Ascending aorta (tissue), 2 donors: ENCODE measurements at regions not wholly inside any gene's neighbourhood (a gene's known extent, or its start where the extent isn't known, plus 50 kb on each side); places are given as distances from the start of the nearest gene placed in this dataset.

ENCODE experiments used
- DNase-seq, 2 donors: peaks; one replicate each; pipeline ENCODE4 v3.0.0-alpha.2; 2019; ENCODE audit warnings: low spot score in 2 of 2
- H3K27ac ChIP-seq, 2 donors: fragments of 200-600 bp; sonication (generic); one replicate each; pipeline ENCODE4 v1.5.1; 2016 to 2017; ENCODE audit warnings: mild to moderate bottlenecking in 1 of 2
- H3K27me3 ChIP-seq: fragments of 200-600 bp; sonication (generic); one replicate; pipeline ENCODE4 v1.5.1; 2017
- H3K36me3 ChIP-seq, 2 donors: fragments of 200-600 bp; sonication (generic); one replicate each; pipeline ENCODE4 v1.5.1; 2016
- H3K4me1 ChIP-seq, 2 donors: fragments of 200-600 bp; sonication (generic); one replicate each; pipeline ENCODE4 v1.5.1; 2016 to 2017; ENCODE audit warnings: mild to moderate bottlenecking in 1 of 2
- H3K4me3 ChIP-seq, 2 donors: fragments of 200-600 bp; sonication (generic); one replicate each; pipeline ENCODE4 v1.5.1; 2016 to 2017; ENCODE audit warnings: mild to moderate bottlenecking in 1 of 2
- H3K9me3 ChIP-seq, 2 donors: fragments of 200-600 bp; sonication (generic); one replicate each; pipeline ENCODE4 v1.5.1; 2016
- intact Hi-C: fragments of 100-400 bp; cut with DNase I; formaldehyde crosslinking; loops from one replicate; pipeline ENCODE4 v1.15.1; 2023
- TF ChIP-seq, protein P1 (sequence below), 3 experiments: fragments of 200-600 bp in 2 of 3; fragments of 450-650 bp in 1 of 3; sonication (generic) in 2 of 3; IDR thresholded peaks; one replicate each; pipeline ENCODE4 v1.5.1; 2016 to 2019; ENCODE audit warnings: antibody characterized with exemption in 3 of 3, mild to moderate bottlenecking in 1 of 3, moderate library complexity in 1 of 3

DNA sequence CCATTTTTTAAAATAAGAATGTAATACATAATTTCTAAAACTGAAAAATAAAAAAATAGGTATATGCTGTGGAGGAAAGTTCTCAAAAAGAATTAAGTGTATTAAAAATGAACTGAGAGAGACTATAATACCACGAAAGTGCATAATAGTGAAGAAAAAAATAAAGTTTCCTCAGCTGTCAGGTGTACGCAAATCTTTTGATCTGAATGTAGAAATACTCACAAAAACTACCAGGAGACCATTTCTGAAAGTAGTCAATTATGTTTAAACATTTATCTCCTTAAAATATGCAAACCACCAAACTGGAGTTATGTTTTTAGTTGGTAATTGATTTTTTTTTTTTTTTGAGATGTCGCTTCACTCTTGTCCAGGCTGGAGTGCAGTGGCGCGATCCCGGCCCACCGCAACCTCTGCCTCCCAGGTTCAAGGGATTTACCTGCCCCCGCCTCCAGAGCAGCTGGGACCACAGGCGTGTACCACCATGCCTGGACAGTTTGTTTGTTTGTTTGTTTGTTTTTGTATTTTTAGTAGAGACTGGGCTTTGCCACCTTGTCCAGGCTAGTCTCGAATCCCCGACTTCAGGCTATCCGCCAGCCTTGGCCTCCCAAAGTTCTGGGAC is 1169.2 kb upstream of the B3GALT2 start:
- no peaks in the 10 kb centered on the region for H3K36me3 ChIP-seq
- H3K27ac ChIP-seq = no peak overlapping the region
- no peak overlapping the region for H3K4me3 ChIP-seq
- no peak for DNase-seq
- H3K27me3 ChIP-seq = no peaks in the 10 kb centered on the region
- H3K4me1 ChIP-seq = no peaks in the 10 kb centered on the region
- TF ChIP-seq, protein P1, sequence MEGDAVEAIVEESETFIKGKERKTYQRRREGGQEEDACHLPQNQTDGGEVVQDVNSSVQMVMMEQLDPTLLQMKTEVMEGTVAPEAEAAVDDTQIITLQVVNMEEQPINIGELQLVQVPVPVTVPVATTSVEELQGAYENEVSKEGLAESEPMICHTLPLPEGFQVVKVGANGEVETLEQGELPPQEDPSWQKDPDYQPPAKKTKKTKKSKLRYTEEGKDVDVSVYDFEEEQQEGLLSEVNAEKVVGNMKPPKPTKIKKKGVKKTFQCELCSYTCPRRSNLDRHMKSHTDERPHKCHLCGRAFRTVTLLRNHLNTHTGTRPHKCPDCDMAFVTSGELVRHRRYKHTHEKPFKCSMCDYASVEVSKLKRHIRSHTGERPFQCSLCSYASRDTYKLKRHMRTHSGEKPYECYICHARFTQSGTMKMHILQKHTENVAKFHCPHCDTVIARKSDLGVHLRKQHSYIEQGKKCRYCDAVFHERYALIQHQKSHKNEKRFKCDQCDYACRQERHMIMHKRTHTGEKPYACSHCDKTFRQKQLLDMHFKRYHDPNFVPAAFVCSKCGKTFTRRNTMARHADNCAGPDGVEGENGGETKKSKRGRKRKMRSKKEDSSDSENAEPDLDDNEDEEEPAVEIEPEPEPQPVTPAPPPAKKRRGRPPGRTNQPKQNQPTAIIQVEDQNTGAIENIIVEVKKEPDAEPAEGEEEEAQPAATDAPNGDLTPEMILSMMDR (IDR thresholded peaks at IDR 0.05) = no peak
- intact Hi-C loops = no loop called here
- no peaks in the 10 kb centered on the region for H3K9me3 ChIP-seq

DNA sequence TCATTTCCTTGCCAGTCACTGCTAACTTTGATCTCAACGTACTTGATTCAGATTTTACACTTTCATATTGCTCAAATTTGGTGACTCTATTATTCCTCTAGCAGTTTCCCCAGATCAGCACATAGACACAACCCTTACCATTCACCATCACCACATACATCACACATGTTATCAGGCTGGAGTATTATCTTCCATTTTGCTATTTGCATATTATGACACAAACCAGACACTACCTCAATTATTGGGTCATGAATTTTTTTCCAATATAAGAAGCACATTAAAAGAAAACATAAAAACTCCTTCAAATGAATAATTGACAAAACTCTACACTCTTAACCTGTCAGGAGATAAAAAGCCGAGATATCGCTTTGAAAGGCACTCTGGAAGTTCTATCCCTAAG is 1166.7 kb upstream of the B3GALT2 start:
- no peak overlapping the region for H3K27ac ChIP-seq
- TF ChIP-seq, protein P1 (IDR thresholded peaks at IDR 0.05) = no peak
- H3K4me3 ChIP-seq = no peak overlapping the region
- H3K9me3 ChIP-seq = no peaks in the 10 kb centered on the region
- no peaks in the 10 kb centered on the region for H3K36me3 ChIP-seq
- no peak for DNase-seq
- H3K4me1 ChIP-seq = no peaks in the 10 kb centered on the region
- intact Hi-C loops = no loop called here
- H3K27me3 ChIP-seq = no peaks in the 10 kb centered on the region

DNA sequence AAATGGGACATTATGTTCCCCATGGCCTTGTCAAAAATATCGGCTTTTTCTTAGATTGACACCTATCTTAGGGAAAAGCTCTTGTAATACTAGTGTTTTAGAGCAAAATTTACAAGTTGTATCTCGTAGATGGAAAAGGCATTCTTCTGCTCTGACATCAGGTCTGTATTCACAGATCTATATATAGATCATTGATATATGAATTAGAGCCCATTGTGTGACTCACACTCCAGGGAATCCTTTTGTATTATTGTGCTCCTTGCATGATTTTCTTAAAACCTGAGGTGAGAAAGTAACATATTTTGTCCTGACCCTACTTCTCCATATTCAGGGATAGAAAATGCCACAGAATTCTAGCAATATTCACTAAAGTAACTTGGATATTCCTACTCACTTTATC is 1160.8 kb upstream of the B3GALT2 start:
- intact Hi-C loops = no loop called here
- Histone ChIP-seq H3K27ac (no peak overlapping the region), H3K9me3 (no peaks in the 10 kb centered on the region), H3K27me3 (no peaks in the 10 kb centered on the region), H3K4me3 (no peak overlapping the region), H3K36me3 (no peaks in the 10 kb centered on the region), H3K4me1 (no peaks in the 10 kb centered on the region)
- DNase-seq = no peak
- TF ChIP-seq, protein P1 (IDR thresholded peaks at IDR 0.05) = no peak

DNA sequence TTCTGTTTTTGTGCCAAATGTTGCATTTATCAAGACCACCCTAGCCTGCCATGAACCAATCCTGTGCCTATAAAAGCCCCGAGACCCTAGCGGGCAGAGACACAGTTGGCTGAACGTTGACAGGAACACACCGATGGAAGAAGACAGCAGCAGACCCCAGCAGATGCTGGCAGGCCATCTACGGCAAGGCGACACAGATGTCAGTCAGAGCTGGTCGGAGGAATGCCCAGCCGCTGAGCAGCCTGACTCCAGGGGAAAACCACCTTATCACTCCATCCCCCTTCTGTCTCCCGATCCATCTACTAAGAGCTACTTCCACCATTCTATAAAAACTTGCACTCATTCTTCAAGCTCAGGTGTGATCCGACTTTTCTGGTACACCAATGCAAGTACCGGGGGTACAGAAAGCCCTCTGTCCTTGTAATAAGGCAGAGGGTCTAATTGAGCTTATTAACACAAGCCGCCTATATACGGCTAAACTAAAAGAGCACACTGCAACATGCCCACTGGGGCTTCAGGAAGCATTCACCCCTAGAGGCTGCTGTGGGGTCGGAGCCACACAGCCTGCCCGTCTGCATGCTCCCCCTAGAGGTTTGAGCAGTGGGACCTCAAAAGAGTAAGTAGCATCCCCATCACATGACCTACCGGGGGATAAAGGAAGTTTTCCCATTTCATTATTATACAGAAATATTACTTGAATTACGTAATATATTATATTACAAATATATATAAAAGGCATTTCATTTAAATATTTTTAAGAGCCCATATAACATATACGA is 1156.3 kb upstream of the B3GALT2 start:
- H3K9me3 ChIP-seq = no peaks in the 10 kb centered on the region
- intact Hi-C loops = no loop called here
- no peaks in the 10 kb centered on the region for H3K4me1 ChIP-seq
- no peak overlapping the region for H3K27ac ChIP-seq
- H3K36me3 ChIP-seq = no peaks in the 10 kb centered on the region
- no peak overlapping the region for H3K4me3 ChIP-seq
- no peaks in the 10 kb centered on the region for H3K27me3 ChIP-seq
- no peak for DNase-seq
- TF ChIP-seq, protein P1 (IDR thresholded peaks at IDR 0.05) = no peak

DNA sequence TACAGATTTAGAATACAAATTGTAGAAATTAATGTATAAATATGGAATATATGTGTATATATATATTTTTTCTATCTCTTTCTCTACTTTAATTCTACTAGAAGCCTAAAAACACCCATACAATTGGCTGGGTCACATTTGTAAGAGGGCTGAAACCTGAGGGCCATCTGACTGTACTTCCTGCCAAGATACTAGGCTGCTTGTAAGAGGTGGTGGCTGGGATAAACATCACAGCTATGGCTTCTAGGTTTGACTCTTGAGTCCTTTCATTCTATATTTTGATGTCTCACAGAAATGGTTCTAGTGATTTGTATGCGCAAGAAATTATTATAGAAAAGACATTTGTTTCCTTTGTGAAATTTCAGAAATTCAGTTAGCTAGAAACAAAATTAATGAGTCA is 1155.2 kb upstream of the B3GALT2 start:
- no peaks in the 10 kb centered on the region for H3K9me3 ChIP-seq
- H3K36me3 ChIP-seq = no peaks in the 10 kb centered on the region
- no peak overlapping the region for H3K4me3 ChIP-seq
- no peak overlapping the region for H3K27ac ChIP-seq
- intact Hi-C loops = no loop called here
- H3K4me1 ChIP-seq = no peaks in the 10 kb centered on the region
- TF ChIP-seq, protein P1 (IDR thresholded peaks at IDR 0.05) = no peak
- no peak for DNase-seq
- H3K27me3 ChIP-seq = no peaks in the 10 kb centered on the region
